Mesenteric fat pad (tissue), 1 donor: ENCODE measurements at regions not wholly inside any gene's neighbourhood (a gene's known extent, or its start where the extent isn't known, plus 50 kb on each side); places are given as distances from the start of the nearest gene placed in this dataset.

Experiments used
- DNase-seq: peaks from one replicate; pipeline ENCODE4 v3.0.0-alpha.2; 2020; ENCODE audit warnings: low spot score
- donor health status: DM: yes; HTN: yes; CAD: no.

GRCh38 chr1:14513111-14513510 is 85.4 kb upstream of the KAZN start:
- DNase-seq = no peak

- no peak for DNase-seq
These were observed 83.7 kb upstream of the KAZN start for GRCh38 chr1:14514739-14515138.

GRCh38 chr1:14516974-14517840 is 81.3 kb upstream of the KAZN start:
- no peak for DNase-seq

GRCh38 chr1:14517841-14518180 is 80.7 kb upstream of the KAZN start:
- no peak for DNase-seq

GRCh38 chr1:14519976-14520375 is 78.5 kb upstream of the KAZN start:
- no peak for DNase-seq

GRCh38 chr1:14520514-14521163 is 77.8 kb upstream of the KAZN start:
- DNase-seq = no peak

- no peak for DNase-seq
These were observed 76.9 kb upstream of the KAZN start for GRCh38 chr1:14521622-14522021.

GRCh38 chr1:14522077-14522925 is 76.2 kb upstream of the KAZN start:
- no peak for DNase-seq

- DNase-seq = no peak
These were observed 75.6 kb upstream of the KAZN start for GRCh38 chr1:14522926-14523241.

- no peak for DNase-seq
These were observed 73.5 kb upstream of the KAZN start for GRCh38 chr1:14524826-14525636.

- DNase-seq = no peak
These were observed 69.0 kb upstream of the KAZN start for GRCh38 chr1:14529475-14529874.

GRCh38 chr1:14531519-14531918 is 67.0 kb upstream of the KAZN start:
- DNase-seq = no peak

- no peak for DNase-seq
These were observed 62.7 kb upstream of the KAZN start for GRCh38 chr1:14535619-14536355.

GRCh38 chr1:14538335-14538734 is 60.1 kb upstream of the KAZN start:
- DNase-seq = no peak

GRCh38 chr1:14539309-14539708 is 59.2 kb upstream of the KAZN start:
- no peak for DNase-seq

GRCh38 chr1:14539953-14540563 is 58.4 kb upstream of the KAZN start:
- no peak for DNase-seq

- DNase-seq = no peak
These were observed 57.1 kb upstream of the KAZN start for GRCh38 chr1:14541348-14541747.

- DNase-seq = no peak
These were observed 55.2 kb upstream of the KAZN start for GRCh38 chr1:14543191-14543840.

GRCh38 chr1:14544319-14544718 is 54.2 kb upstream of the KAZN start:
- no peak for DNase-seq
